ENCODE measurements at regions not wholly inside any gene's neighbourhood (a gene's known extent, or its start where the extent isn't known, plus 50 kb on each side); places are given as distances from the start of the nearest gene placed in this dataset.

DNA sequence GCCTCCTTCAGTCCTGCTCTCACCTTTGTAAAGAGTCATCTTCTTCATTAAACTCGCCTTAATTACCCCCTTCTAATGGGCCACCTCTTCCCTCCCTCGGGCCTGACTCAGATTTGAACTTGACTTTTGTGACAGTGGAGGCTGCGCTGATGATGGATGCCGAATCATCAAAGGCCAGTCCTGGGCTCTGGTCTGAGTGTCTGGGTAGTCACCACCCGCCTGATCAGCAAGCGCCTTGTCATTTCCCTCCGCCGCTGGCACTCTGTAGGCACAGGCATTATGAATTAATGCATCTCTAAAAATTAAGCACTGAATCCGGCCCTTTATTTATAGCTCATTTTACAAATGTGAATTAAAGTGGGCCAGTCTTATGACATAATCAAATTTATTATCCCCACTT, 116.7 kb upstream of the PROK2 start:
- H3K36me3 Mint-ChIP-seq (ENCODE audit: low read depth): no peaks in the 10 kb centered on the region
- ATAC-seq (ENCODE audit: low read depth): no peak
- H3K4me3 Mint-ChIP-seq: no peak overlapping the region
- intact Hi-C loops (cut with micrococcal nuclease): no loop called here
- peak overlapping the region; percentile 8 for H3K27ac Mint-ChIP-seq
- ChIA-PET CTCF (interaction anchor here (0.5 kb wide), 1 partner anchor 218 kb away, joined by 3 read pairs; no protein-coding TSS in a partner anchor), POLR2A (interaction anchor here (0.6 kb wide), 1 partner anchor 83 kb away, joined by 9 read pairs; no protein-coding TSS in a partner anchor)
- H3K27me3 Mint-ChIP-seq: peaks cover 72% of the 10 kb centered on the region
- TF ChIP-seq, protein P1, sequence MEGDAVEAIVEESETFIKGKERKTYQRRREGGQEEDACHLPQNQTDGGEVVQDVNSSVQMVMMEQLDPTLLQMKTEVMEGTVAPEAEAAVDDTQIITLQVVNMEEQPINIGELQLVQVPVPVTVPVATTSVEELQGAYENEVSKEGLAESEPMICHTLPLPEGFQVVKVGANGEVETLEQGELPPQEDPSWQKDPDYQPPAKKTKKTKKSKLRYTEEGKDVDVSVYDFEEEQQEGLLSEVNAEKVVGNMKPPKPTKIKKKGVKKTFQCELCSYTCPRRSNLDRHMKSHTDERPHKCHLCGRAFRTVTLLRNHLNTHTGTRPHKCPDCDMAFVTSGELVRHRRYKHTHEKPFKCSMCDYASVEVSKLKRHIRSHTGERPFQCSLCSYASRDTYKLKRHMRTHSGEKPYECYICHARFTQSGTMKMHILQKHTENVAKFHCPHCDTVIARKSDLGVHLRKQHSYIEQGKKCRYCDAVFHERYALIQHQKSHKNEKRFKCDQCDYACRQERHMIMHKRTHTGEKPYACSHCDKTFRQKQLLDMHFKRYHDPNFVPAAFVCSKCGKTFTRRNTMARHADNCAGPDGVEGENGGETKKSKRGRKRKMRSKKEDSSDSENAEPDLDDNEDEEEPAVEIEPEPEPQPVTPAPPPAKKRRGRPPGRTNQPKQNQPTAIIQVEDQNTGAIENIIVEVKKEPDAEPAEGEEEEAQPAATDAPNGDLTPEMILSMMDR (IDR thresholded peaks at IDR 0.05): no peak
- DNase-seq: no peak
- H3K4me1 Mint-ChIP-seq: peaks cover 34% of the 10 kb centered on the region
- H3K9me3 Mint-ChIP-seq: peaks cover 2% of the 10 kb centered on the region

DNA sequence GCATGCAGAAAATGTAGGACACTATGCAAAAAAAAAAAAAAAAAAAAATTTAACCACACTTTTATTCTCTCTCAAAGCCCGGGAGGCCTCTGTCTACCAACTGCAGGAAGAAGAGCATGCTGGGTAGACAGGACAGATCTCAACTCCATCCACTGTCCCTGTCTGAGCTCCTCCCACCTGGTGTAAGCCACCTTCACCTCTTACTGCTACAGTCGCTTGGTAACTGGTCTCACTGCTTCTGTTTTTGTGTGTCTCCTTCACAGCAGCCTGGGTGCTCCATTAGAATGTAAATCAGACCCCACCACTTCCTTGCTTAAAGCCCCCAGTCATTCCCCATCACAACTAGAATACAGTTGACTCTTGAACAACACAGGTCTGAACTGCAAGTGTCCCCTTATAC, 115.1 kb upstream of the PROK2 start:
- POLR2A ChIA-PET: no interaction called here
- Mint-ChIP-seq H3K9me3 (peaks cover 2% of the 10 kb centered on the region), H3K27me3 (peaks cover 78% of the 10 kb centered on the region), H3K27ac (no peak overlapping the region), H3K4me3 (no peak overlapping the region), H3K36me3 (ENCODE audit: low read depth) (no peaks in the 10 kb centered on the region), H3K4me1 (peaks cover 18% of the 10 kb centered on the region)
- CTCF ChIA-PET: no interaction called here
- DNase-seq (no peak), ATAC-seq (ENCODE audit: low read depth) (no peak)
- TF ChIP-seq, protein P1 (IDR thresholded peaks at IDR 0.05): no peak
- intact Hi-C loops (cut with micrococcal nuclease): no loop called here

DNA sequence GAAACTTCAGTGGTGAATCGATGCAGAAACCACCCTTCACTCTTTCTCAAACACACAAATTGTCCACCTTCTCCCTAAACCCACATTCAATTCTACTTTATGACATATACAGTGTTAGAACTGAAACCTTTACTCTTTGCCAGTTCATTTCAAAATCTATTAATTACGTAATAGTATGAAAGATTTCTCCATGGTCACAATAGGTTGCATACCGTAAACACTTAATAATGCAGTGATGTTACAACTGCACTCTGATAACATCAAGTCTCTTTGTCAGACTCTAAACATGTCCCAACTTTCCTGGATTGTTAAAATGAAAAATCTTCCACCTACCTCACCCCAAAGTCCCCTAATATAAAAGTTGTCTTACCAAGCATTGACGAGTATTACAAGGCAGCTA, 111.8 kb upstream of the PROK2 start:
- DNase-seq: no peak
- H3K4me1 Mint-ChIP-seq: peaks cover 4% of the 10 kb centered on the region
- POLR2A ChIA-PET: no interaction called here
- no peak overlapping the region for H3K4me3 Mint-ChIP-seq
- H3K36me3 Mint-ChIP-seq (ENCODE audit: low read depth): no peaks in the 10 kb centered on the region
- CTCF ChIA-PET: no interaction called here
- no peak overlapping the region for H3K27ac Mint-ChIP-seq
- no peak for ATAC-seq (ENCODE audit: low read depth)
- TF ChIP-seq, protein P1 (IDR thresholded peaks at IDR 0.05): no peak
- H3K9me3 Mint-ChIP-seq: peaks cover 2% of the 10 kb centered on the region
- H3K27me3 Mint-ChIP-seq: peaks cover 67% of the 10 kb centered on the region
- intact Hi-C loops (cut with micrococcal nuclease): no loop called here

DNA sequence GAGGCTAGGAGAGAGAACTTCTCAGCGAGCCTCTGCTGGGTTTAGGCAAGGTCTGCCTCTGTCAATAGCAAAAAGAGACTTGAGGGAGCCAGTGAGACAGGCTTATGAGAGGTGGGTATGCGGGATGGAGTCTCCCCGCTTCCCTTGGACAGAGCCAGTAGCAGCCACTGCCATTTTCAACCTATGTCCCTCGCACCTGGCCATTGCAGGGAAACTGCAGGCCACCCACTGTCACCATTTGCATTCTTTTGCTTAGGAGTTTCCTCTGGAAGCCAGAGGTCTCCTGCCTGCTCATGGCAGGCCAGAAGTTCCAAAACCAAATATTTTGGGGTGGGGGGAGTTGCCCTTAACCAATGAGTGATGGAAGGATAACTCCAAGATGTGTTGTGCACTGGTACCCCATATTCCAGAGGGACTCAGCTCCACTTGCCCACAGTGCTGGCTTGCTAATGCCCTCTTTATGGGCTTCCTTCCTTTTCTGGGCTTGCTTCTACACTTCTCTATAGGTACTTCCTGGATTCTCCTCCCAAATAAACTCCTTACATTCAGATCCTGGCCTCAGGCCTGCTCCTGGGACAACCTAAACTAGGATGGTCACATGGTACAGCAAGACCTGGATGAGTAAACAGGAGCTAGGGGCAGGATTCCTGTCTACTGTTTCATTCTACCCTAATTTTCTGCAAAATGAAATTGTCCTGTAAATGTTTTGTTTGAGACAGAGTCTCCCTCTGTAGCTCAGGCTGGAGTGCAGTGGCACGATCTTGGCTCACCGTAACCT, 108.9 kb upstream of the PROK2 start:
- ChIA-PET POLR2A (no interaction called here), CTCF (no interaction called here)
- intact Hi-C loops (cut with micrococcal nuclease): loop anchor here (2.0 kb wide), 1 partner anchor 13 kb away; no protein-coding TSS in a partner anchor
- ATAC-seq (ENCODE audit: low read depth): no peak
- TF ChIP-seq, protein P1 (IDR thresholded peaks at IDR 0.05): no peak
- Mint-ChIP-seq H3K9me3 (no peaks in the 10 kb centered on the region), H3K36me3 (ENCODE audit: low read depth) (no peaks in the 10 kb centered on the region), H3K4me1 (peaks cover 4% of the 10 kb centered on the region), H3K27me3 (peaks cover 61% of the 10 kb centered on the region), H3K4me3 (no peak overlapping the region), H3K27ac (no peak overlapping the region)
- DNase-seq: no peak

DNA sequence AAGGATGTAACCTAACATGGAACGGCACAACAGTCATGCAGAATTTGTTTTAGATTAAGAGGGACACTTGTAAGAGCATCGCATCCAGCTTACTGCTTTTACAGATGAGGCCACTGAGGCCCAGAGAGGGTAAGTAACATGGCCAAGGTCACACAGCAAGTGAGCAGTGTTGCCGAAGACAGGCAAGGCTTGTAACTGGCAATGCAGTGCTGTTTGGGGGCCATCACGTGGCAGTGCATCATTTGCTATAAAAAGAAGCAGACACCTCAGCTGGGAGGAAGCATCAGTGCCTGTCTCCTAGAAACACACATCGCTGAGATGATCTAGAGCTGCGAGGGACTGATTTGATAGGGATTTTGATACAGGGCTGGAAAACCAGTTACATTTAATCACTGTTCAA, 108.2 kb upstream of the PROK2 start:
- Mint-ChIP-seq H3K27ac (no peak overlapping the region), H3K4me1 (peaks cover 4% of the 10 kb centered on the region), H3K4me3 (no peak overlapping the region), H3K9me3 (no peaks in the 10 kb centered on the region), H3K27me3 (peaks cover 59% of the 10 kb centered on the region), H3K36me3 (ENCODE audit: low read depth) (no peaks in the 10 kb centered on the region)
- CTCF ChIA-PET: no interaction called here
- DNase-seq (no peak), ATAC-seq (ENCODE audit: low read depth) (no peak)
- POLR2A ChIA-PET: no interaction called here
- TF ChIP-seq, protein P1 (IDR thresholded peaks at IDR 0.05): no peak
- intact Hi-C loops (cut with micrococcal nuclease): loop anchor here (2.0 kb wide), 1 partner anchor 14 kb away; no protein-coding TSS in a partner anchor
